MM.1S (cell line): ENCODE measurements at regions not wholly inside any gene's neighbourhood (a gene's known extent, or its start where the extent isn't known, plus 50 kb on each side); places are given as distances from the start of the nearest gene placed in this dataset.

ENCODE experiments used
- CTCF ChIP-seq: fragments of 300-600 bp; sonication (generic); IDR thresholded peaks from 2 replicates; pipeline ENCODE4 v1.5.1; 2016; ENCODE audit warnings: antibody characterized with exemption, low read length, mixed read lengths
- EZH2 ChIP-seq: fragments of 300-600 bp; sonication (generic); optimal IDR thresholded peaks from 2 replicates; pipeline ENCODE3; 2017; ENCODE audit warnings: low read depth, mild to moderate bottlenecking, antibody characterized with exemption, low read length, mixed read lengths
- EZH2phosphoT487 ChIP-seq: fragments of 300-600 bp; sonication (generic); IDR thresholded peaks from 2 replicates; pipeline ENCODE4 v1.6.1; 2018; ENCODE audit warnings: antibody characterized with exemption, low read length

- TF ChIP-seq EZH2 (no peak), EZH2phosphoT487 (no peak), CTCF (no peak)
These were observed 350.1 kb downstream of the MYCN start for GRCh38 chr2:16290311-16291020.
